ENCODE measurements at regions not wholly inside any gene's neighbourhood (a gene's known extent, or its start where the extent isn't known, plus 50 kb on each side); places are given as distances from the start of the nearest gene placed in this dataset.

GRCh38 chr14:104309657-104310369 is 171.4 kb downstream of the KIF26A start:
- TF ChIP-seq POLR2AphosphoS5 (IDR thresholded peaks at IDR 0.05): no peak
- TF ChIP-seq, protein P1, sequence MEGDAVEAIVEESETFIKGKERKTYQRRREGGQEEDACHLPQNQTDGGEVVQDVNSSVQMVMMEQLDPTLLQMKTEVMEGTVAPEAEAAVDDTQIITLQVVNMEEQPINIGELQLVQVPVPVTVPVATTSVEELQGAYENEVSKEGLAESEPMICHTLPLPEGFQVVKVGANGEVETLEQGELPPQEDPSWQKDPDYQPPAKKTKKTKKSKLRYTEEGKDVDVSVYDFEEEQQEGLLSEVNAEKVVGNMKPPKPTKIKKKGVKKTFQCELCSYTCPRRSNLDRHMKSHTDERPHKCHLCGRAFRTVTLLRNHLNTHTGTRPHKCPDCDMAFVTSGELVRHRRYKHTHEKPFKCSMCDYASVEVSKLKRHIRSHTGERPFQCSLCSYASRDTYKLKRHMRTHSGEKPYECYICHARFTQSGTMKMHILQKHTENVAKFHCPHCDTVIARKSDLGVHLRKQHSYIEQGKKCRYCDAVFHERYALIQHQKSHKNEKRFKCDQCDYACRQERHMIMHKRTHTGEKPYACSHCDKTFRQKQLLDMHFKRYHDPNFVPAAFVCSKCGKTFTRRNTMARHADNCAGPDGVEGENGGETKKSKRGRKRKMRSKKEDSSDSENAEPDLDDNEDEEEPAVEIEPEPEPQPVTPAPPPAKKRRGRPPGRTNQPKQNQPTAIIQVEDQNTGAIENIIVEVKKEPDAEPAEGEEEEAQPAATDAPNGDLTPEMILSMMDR (IDR thresholded peaks at IDR 0.05; ENCODE audit: poor library complexity, severe bottlenecking): no peak
- no peak for TF ChIP-seq SMC3 (conservative IDR thresholded peaks at IDR 0.05; ENCODE audit: poor library complexity)
- no peak for TF ChIP-seq TAF1 (IDR thresholded peaks at IDR 0.05; ENCODE audit: low read depth)
- TF ChIP-seq EP300 (conservative IDR thresholded peaks at IDR 0.05; ENCODE audit: poor library complexity, severe bottlenecking): no peak
- no peak for TF ChIP-seq EZH2 (IDR thresholded peaks at IDR 0.05; ENCODE audit: borderline replicate concordance, insufficient read depth, low read length, poor library complexity, severe bottlenecking)
